Right renal pelvis (tissue), 4 donors: ENCODE measurements at regions not wholly inside any gene's neighbourhood (a gene's known extent, or its start where the extent isn't known, plus 50 kb on each side); places are given as distances from the start of the nearest gene placed in this dataset.
A peak's percentile ranks its signal among the peaks of the same experiment; 100 is the strongest.
"Not testable (repeated sequence)": the region's sequence is repeated elsewhere in the genome, so short reads cannot be mapped to it uniquely, and the experiment has no call there.

Experiments
- DNase-seq, 4 donors: peaks; one replicate each; pipeline ENCODE4 v3.0.0-alpha.2; 2013; ENCODE audit warnings: low read depth in 4 of 4, low spot score in 3 of 4, missing footprints in 1 of 4

DNA sequence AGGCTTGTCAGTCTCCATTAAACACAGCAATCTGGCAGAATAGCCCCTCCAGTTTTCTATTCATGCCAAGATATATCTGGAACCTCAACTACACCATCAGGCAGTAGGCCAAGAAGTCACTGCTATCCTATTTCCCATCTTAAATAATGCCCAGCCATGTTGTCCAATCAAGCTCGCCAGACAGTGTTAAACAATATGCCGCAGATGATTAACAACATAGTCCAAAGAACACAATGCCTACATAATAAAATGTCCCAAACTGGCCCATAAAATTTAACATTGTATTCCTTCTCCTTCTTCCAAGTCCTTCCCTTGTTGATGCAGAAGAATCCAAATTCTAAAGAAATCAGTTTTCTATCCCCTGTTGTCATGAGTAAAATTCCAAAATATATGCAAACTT is 427.4 kb upstream of the PPP2R3A start:
- no peak for DNase-seq

DNA sequence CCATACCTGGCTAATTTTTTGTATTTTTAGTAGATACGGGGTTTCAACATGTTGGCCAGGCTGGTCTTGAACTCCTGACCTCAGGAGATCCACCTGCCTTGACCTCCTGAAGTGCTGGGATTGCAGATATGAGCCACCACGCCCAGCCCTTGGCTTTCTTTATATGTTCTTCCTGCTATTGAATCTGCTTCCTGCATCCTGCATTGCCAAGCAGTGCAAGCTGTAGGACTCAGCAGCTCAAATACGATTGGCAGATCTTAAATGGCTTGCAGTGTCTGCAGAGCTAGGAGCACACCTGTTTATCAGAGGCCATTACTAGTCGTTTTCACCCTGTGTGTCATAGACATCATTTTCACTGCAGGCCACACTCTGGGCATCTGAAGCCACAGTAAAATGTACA is 426.2 kb upstream of the PPP2R3A start:
- no peak for DNase-seq

- no peak for DNase-seq
Observed at GRCh38 chr3:135539854-135540253, 425.7 kb upstream of the PPP2R3A start.

DNA sequence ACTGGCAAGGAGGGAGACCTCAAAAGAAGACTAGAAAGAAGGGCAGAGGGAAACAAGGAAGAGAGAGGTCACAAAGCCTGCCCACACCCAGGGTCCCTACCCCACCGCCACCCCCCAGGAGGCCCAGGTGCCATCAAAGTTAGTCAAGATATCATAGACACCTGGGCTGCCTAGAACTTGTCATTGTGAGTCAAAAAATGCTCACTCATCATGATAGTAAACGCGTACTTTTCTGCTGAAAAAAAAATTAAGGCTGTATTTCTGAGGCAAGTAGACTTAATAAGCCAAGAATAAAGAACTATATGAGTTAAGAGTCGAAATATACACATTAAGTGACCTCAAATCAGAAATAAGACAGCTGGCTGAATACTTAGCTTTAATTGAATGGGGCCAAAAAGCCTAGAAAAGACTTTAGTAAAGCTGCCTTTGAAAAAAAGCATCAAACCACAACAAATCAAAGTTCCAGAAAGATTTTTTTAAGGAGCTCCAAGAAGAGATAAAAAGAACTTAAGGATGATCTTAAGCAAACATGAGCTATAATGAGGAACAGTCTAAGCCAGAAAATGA is 415.5 kb upstream of the PPP2R3A start:
- DNase-seq = peak in 1 of 4 donors; percentile 5

GRCh38 chr3:135556174-135556573 is 409.4 kb upstream of the PPP2R3A start:
- DNase-seq = peak in 2 of 4 donors; percentile 11 to 42

DNA sequence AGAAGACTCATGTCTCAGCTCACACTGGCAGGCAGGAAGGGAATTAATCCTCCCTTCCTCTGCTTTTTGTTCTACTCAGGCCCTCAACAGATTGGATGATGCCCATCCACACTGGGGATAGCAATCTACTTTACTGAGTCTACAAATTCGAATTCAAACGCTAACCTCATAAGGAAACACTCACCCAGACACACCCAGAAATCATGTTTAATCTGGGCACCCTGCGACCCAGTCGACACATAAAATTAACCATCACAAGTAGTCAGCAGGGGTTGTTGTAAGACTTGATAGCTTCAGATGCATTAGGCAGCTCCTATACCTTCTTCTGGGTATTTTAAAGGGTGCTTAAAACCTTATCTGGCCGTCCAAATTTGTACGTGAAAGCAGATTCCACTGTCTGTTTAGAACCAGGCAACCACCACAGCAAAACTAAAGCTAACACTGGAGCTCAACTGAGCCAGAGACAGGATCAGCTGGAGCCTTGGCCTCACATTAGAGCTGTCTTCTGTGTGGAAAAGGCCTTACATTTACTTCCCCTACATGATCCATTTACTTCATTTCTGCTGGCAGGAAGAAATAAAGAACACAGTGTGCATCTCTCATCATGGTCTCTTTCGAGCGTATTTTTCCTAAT is 407.3 kb upstream of the PPP2R3A start:
- no peak for DNase-seq

DNA sequence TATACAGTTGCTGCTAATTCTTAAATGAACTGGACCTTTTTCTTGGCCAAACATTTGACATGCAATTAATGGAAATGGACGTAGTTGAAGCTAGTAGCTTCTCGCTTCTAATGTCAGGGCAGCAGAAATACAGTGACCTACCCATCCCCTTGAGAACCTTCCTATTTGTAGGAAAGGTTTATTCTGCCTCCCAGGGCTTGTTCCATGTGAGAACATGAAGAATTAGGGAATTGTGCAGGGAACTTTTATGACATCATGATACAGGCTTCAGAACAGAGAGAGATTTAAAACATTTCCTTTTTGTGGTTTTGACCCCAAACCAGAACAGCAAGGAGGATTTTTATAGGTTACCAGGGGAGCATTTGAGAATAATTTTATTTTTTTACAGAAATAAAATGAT is 406.6 kb upstream of the PPP2R3A start:
- DNase-seq = no peak

GRCh38 chr3:135559802-135560201 is 405.7 kb upstream of the PPP2R3A start:
- DNase-seq = no peak

GRCh38 chr3:135560847-135561246 is 404.7 kb upstream of the PPP2R3A start:
- no peak for DNase-seq

DNA sequence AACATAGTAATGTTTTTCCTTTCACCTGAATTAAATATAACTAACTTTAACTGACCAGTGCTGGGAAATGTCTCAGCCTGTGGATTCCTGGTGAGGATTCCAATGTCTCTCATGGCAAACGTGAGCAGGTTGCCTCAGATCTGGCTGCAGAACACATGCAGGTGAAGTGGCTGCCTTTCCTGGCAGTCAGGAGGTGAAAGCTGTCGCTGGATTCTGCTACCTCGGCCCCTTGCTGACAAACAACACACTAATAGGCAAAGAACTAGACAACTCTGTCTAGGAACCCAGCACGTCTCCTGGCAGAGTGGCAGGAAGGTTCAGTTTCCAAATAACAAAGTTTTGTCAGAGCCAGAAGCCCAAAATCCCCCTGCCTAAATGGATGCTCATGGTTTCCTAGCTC is 400.8 kb upstream of the PPP2R3A start:
- DNase-seq = no peak

DNA sequence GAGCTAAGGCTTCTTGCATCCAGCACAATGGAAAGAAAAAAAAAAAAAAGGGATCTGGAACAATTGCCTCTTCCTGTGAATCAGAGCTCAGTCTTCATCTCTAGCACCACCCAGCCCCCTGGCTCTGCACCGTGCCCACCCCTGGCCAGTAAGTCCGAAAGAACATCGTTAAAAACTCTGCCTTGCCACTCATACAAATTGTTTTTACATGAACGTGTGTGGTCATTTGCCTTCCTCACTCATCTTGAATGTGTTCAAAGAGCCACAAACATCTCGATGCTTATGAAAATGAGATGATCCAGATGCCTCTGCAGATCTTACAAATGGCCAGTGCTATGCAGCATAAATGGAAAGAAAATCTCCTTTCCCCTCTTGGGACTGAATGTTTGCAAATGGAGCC is 400.0 kb upstream of the PPP2R3A start:
- no peak for DNase-seq

DNA sequence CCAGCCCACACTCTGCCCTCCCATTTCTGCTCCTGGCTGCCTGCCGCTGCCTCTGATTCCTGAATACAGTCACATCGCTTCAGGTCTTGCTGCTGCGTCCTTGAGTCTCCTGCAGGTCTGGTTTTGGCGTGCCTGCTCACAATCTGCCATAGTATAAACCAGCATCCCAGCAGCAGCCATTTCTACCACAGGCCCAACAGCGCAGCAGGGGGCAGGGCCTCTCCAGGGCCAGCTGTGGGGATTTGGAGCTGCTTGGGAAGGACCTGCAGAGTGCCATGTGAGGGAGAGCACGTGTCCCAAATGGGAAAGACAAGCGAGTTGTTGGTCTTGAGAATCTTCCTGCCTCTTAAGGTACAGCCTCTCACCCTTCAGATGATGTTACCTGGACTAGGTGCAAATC is 398.3 kb upstream of the PPP2R3A start:
- DNase-seq = no peak

GRCh38 chr3:135576751-135577150 is 388.8 kb upstream of the PPP2R3A start:
- DNase-seq = no peak

DNA sequence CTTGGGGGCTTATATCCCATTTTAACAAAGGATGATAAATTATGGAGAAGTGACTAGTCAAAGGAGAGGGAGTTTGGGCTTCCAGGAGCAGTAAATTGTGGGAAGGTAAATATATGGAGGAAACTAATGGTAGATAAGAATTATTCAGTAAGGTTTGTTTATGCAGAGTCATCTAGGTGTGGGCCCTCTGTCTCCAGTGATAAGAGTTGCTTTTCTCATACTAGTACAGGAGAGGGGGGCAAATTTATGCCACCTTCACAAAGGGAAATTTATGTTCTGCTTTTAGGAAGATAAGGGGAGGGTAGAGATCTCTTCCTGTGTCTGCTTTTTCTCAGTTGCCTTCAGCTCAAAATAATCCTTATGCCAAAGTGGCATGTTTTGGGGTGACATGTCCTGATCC is 383.7 kb upstream of the PPP2R3A start:
- no peak for DNase-seq

DNA sequence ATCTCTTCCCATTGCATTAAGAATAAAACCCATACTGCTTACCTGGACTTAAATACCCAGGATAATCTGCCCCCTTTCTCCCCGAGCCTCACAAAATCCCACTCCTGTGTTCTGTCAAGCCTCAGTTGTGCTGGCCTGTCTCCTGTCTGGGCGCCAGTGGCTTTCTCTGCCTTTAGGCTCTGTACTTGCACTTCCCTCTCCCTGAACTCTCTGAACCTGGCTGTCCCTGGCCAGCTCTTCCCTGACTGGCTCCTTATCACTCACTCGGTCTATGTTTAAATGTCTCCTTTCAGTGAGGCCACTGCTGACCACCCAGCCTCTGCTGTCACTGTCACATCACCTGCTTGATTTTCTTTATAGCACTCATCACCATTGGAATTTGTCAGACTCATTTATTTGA is 382.7 kb upstream of the PPP2R3A start:
- DNase-seq = no peak

GRCh38 chr3:135596563-135596962 is 369.0 kb upstream of the PPP2R3A start:
- no peak for DNase-seq

- no peak for DNase-seq
Observed at GRCh38 chr3:135597855-135598254, 367.7 kb upstream of the PPP2R3A start.

DNA sequence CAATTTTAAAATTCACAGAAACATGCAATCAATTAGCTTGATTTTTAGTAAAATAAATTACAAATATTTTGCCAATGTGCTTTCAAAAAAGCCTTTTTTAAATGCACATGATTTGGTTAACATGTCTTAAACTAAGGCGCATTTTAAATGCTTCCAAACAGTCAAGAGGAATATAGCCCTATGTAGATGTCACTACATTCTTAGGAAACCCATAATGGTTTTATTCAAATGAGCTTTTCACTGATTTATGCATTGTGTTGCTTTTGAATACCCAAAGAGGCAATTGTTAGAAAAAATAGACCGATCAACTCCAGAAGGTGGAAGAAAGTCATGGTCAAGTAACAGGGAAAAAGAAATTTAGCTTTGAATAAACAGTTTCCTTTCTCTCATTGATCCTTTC is 366.9 kb upstream of the PPP2R3A start:
- DNase-seq = no peak

DNA sequence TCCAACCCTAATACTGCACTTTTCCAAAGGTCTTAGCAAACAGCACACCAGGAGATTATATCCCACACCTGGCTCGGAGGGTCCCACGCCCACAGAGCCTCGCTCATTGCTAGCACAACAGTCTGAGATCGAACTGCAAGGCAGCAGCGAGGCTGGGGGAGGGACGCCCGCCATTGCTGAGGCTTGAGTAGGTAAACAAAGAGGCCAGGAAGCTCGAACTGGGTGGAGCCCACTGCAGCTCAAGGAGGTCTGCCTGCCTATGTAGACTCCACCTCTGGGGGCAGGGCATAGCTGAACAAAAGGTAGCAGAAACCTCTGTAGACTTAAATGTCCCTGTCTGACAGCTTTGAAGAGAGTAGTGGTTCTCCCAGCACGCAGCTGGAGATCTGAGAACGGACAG is 361.0 kb upstream of the PPP2R3A start:
- DNase-seq = not testable (repeated sequence)

- no peak for DNase-seq
Observed at GRCh38 chr3:135618123-135618522, 347.4 kb upstream of the PPP2R3A start.

- DNase-seq = no peak
Observed at GRCh38 chr3:135621184-135621920, 344.2 kb upstream of the PPP2R3A start.

- DNase-seq = no peak
Observed at GRCh38 chr3:135622215-135622614, 343.3 kb upstream of the PPP2R3A start.
